HG02798 (cell line): ENCODE measurements at regions not wholly inside any gene's neighbourhood (a gene's known extent, or its start where the extent isn't known, plus 50 kb on each side); places are given as distances from the start of the nearest gene placed in this dataset.

Experiments
- ATAC-seq: cut with Tn5 transposase; IDR thresholded peaks from one replicate; pipeline ENCODE4 v1.9.1; 2021; ENCODE audit warnings: mild to moderate bottlenecking; ENCODE audit not compliant: unreplicated experiment, poor library complexity

GRCh38 chr14:42921901-42922300 lies 1315.2 kb downstream of the LRFN5 start:
- ATAC-seq, result no peak

DNA sequence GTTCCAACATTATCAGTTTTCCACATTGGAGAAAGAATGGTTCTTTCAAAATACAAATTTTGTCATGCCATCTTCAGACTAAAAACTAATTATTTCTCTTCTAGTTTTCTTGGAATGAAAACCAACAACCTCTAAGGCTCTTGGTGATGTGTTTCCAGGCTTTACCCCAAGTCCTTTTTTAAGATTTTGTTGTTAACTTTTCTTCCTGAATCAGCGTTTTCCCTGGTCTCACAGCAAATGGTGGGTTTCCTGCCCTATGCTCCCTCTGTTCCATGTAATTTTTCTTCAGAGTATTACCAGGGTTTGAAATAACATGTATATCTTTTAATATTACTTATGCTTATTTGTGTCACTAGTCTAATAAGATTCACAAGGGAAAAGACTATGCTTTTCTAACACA lies 1311.9 kb downstream of the LRFN5 start:
- ATAC-seq, result no peak

DNA sequence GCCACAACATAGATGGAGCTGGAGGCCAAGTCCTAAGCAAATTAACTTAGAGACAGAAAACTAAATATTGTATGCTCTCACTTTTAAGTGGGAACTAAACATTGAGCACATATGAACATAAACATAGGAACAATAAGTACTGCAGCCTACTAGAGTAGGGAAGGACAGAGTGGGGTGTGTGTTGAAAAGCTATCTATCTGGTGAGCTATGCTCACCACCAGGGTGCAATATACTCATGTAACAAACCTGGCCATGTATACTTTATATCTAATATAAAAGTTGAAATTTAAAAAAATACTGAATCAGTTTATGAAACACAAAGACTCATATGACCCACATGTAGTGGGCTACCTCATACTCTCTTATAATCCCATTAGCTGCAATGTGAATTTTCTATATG lies 1305.0 kb downstream of the LRFN5 start:
- no peak for ATAC-seq

DNA sequence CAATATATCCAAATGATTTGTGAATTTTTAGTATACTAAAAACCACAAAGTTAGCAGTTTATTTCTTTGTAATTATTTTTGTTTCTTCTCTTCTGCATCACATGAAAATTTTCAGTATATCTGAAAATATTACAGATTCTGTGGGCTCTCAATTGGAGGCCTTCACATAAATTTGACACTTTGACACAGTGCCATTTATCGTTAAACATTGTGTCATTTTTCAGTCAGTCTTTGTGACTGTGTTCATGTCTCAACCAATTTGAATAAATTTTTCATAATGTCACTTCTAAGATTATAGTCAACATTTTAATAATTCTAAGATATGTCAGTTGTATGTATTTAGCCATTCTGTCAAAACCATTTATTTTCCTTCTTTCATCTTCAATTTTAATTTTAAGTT lies 1303.0 kb downstream of the LRFN5 start:
- no peak for ATAC-seq

GRCh38 chr14:42893183-42893582 lies 1286.5 kb downstream of the LRFN5 start:
- ATAC-seq, result no peak

DNA sequence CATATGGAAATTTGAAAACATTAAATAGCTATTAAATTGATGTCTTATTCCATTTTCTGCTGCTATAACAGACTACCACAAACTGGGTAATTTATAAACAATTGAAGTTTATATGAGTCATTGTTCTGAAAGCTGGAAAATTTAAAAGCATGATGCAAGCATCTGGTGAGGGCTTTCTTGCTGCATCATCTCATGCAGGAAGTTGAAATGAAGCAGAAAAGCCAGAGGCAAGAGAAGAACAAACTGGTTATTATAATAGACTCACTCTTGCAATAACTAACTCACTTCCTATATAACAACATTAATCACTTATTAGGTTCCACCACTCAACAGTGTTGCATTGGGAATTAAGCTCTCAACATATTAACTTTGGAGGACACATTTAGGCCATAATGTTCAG lies 1277.4 kb downstream of the LRFN5 start:
- ATAC-seq, result no peak

- ATAC-seq, result no peak
Measured at GRCh38 chr14:42877716-42878115, 1271.0 kb downstream of the LRFN5 start.

DNA sequence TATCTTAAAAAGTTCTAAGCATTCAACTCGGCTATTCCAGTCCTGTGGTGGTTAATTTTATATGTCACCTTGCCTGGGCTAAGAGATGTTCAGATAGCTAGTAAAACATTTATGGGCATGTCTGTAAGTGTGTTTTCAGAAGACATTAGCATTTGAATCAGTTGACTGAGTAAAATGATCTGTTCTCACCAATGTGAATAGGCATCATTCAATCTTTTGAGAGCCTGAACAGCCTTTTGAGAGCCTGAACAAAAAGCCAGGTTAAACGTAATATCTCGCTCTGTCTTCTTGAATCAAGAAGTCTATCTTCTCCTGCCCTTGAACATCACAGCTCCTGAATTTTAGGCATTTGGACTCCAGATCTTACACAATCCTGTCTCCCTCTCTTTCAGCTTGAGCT lies 1266.1 kb downstream of the LRFN5 start:
- ATAC-seq, result no peak

GRCh38 chr14:42869681-42870080 lies 1263.0 kb downstream of the LRFN5 start:
- no peak for ATAC-seq

GRCh38 chr14:42862114-42862513 lies 1255.4 kb downstream of the LRFN5 start:
- ATAC-seq, result no peak

GRCh38 chr14:42860371-42860770 lies 1253.7 kb downstream of the LRFN5 start:
- no peak for ATAC-seq

- no peak for ATAC-seq
Measured at GRCh38 chr14:42856106-42856505, 1249.4 kb downstream of the LRFN5 start.

- ATAC-seq, result no peak
Measured at GRCh38 chr14:42855085-42855484, 1248.4 kb downstream of the LRFN5 start.

DNA sequence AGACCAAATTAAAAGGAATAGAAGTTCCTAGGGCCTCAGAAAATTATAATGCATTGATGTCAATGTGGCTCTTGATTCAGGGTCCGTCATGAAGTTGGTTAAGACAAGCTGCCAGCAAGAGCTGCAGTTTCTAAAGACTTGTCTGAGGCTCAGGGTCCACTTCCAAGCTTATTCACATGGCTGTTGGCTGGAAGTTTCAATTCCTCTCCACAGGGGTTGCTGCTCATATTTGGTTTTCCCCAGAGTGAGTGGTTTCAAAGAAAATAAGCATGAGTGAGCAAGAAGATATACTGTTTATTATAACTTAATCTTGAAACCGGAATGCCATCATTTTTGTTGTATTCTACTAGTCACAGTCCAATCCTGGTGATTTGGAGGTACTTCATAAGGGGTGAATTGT lies 1247.4 kb downstream of the LRFN5 start:
- no peak for ATAC-seq

- no peak for ATAC-seq
Measured at GRCh38 chr14:42848652-42849051, 1242.0 kb downstream of the LRFN5 start.

DNA sequence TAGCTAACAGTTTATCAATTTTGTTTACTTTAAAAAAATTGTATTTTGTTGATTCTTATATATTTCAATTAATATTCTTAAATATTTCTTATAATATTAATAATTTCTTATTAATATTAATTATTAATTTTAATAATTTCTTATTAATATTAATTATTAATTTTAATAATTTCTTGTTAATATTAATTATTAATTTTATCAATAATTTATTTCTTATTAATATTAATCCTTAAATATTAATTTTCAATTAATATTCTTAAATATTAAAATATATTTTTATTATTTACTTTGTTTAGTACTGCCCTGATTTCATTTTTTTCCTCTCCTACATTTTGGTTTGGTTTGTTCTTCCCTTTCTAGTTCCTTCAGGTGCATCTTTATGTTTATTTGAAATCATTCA lies 1208.1 kb downstream of the LRFN5 start:
- no peak for ATAC-seq

GRCh38 chr14:42806909-42807315 lies 1200.2 kb downstream of the LRFN5 start:
- ATAC-seq, result no peak

GRCh38 chr14:42804141-42804540 lies 1197.5 kb downstream of the LRFN5 start:
- ATAC-seq, result no peak

GRCh38 chr14:42802346-42802745 lies 1195.7 kb downstream of the LRFN5 start:
- no peak for ATAC-seq

DNA sequence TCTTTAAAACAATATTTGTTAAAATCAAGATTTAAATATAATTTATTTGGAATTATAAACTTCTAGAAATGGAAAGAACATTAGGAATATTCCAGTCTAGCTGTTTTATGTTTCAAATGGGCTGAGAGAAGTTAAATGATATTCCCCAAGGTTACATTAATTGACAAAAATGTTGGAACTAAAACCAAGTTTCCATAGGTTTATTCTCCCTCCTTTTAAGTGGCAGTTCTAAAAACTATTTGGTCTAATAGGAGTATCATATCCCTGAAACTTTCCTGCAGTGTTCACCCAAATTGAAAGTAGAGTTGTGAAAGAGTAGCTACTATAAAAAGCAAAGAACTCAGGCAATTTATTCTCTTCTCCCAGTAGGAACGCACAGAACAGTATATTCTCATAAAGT lies 1185.5 kb downstream of the LRFN5 start:
- ATAC-seq, result no peak

DNA sequence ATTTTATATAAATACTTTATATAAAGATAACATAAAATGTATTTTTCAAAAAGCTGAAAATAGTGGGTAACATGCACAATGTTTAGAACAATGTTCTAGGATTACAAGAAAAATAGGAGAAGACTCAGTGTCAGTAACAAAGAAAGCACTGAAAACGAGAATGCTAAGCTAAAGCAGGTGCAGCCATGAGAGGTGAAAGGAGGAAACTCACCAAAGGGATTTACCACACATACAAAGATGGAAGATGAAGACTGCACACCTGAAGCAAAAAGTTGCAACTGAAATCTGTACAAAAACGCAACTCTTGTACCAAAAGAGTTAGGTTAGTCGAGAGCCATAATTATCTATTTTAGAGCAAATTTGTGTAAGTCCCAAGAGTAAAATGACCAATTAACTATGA lies 1176.1 kb downstream of the LRFN5 start:
- no peak for ATAC-seq

DNA sequence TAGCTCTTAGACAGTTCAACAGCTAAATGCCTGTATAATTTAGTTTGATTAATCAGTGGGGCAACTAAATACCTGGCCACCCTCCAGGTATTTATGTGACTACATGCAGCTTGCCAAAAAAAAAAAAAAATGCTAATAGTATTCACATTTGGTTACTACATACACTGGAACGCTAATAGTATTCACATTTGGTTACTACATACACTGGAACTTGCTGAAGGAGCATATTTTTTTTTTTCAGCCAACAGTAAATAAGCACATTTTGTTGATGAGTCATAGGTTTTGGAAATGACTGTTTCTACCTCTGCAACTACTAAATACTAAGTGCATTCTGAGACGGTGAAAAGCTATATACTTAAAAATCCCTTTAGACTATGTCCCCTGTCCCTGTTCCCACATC lies 1172.3 kb downstream of the LRFN5 start:
- no peak for ATAC-seq

DNA sequence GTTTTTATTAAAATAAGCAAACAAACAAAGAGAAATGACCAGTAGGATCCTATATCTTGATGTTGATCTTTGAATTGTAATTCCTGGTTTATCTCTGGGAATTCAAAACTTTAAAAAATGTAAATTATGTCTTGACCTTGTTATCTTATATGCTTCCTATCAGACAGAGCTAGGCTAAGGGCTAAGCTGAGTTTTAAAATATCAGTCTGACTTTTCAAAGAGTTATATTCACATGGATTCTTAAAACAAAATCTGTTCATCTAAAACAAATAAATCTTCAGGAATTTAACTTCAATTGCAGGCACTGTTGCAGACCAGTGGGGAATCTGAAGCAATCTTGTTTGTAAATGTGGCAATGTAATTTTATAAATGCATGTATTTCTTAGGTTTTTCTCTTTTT lies 1144.1 kb downstream of the LRFN5 start:
- no peak for ATAC-seq
